ENCODE measurements at regions not wholly inside any gene's neighbourhood (a gene's known extent, or its start where the extent isn't known, plus 50 kb on each side); places are given as distances from the start of the nearest gene placed in this dataset.

- no peak for TF ChIP-seq MAX (IDR thresholded peaks at IDR 0.05)
- no peak for TF ChIP-seq FOXS1 (CRISPR knock-in tag; IDR thresholded peaks at IDR 0.05)
- TF ChIP-seq CTCF (IDR thresholded peaks at IDR 0.05): no peak
These were observed 489.3 kb upstream of the SOX9 start for GRCh38 chr17:71631483-71631882.
